ENCODE measurements at regions not wholly inside any gene's neighbourhood (a gene's known extent, or its start where the extent isn't known, plus 50 kb on each side); places are given as distances from the start of the nearest gene placed in this dataset.
"Not testable (repeated sequence)": the region's sequence is repeated elsewhere in the genome, so short reads cannot be mapped to it uniquely, and the experiment has no call there.

- TF ChIP-seq CTCF (IDR thresholded peaks at IDR 0.05); REST (IDR thresholded peaks at IDR 0.05; ENCODE audit: insufficient read depth in 1 of 2, low read depth in 2 of 2, low read length in 1 of 2): not testable (repeated sequence)
Observed at GRCh38 chr6:58406659-58407058, 1089.2 kb downstream of the PRIM2 start.

All from Panc1 (cell line).